ENCODE measurements at regions not wholly inside any gene's neighbourhood (a gene's known extent, or its start where the extent isn't known, plus 50 kb on each side); places are given as distances from the start of the nearest gene placed in this dataset.

- DNase-seq (no peak), ATAC-seq (no peak)
- TF ChIP-seq CTCF (IDR thresholded peaks at IDR 0.05), result no peak
- Histone ChIP-seq H3K27me3 (no peaks in the 10 kb centered on the region), H3K27ac (no peak overlapping the region), H3K36me3 (no peaks in the 10 kb centered on the region), H3K4me3 (no peak overlapping the region), H3K4me1 (no peaks in the 10 kb centered on the region), H3K9me3 (no peaks in the 10 kb centered on the region)
- intact Hi-C loops (cut with DNase I), result no loop called here
Measured at GRCh38 chr4:55745014-55745413, 74.6 kb upstream of the EXOC1L start.

GRCh38 chr4:55747793-55748192 is 71.8 kb upstream of the EXOC1L start:
- Histone ChIP-seq H3K4me3 (no peak overlapping the region), H3K27ac (no peak overlapping the region), H3K27me3 (no peaks in the 10 kb centered on the region), H3K36me3 (no peaks in the 10 kb centered on the region), H3K4me1 (no peaks in the 10 kb centered on the region), H3K9me3 (no peaks in the 10 kb centered on the region)
- no peak for TF ChIP-seq CTCF (IDR thresholded peaks at IDR 0.05)
- ATAC-seq (no peak), DNase-seq (no peak)
- intact Hi-C loops (cut with DNase I), result no loop called here

GRCh38 chr4:55749666-55750065 is 69.9 kb upstream of the EXOC1L start:
- ATAC-seq (no peak), DNase-seq (no peak)
- H3K4me3 ChIP-seq, result no peak overlapping the region
- H3K4me1 ChIP-seq, result no peaks in the 10 kb centered on the region
- intact Hi-C loops (cut with DNase I), result no loop called here
- H3K27ac ChIP-seq, result no peak overlapping the region
- TF ChIP-seq CTCF (IDR thresholded peaks at IDR 0.05), result no peak
- H3K9me3 ChIP-seq, result no peaks in the 10 kb centered on the region
- no peaks in the 10 kb centered on the region for H3K36me3 ChIP-seq
- H3K27me3 ChIP-seq, result no peaks in the 10 kb centered on the region

- no peaks in the 10 kb centered on the region for H3K27me3 ChIP-seq
- ATAC-seq, result no peak
- intact Hi-C loops (cut with DNase I), result no loop called here
Measured at GRCh38 chr4:55752810-55753209, 66.8 kb upstream of the EXOC1L start.

GRCh38 chr4:55753856-55754255 is 65.7 kb upstream of the EXOC1L start:
- H3K9me3 ChIP-seq, result no peaks in the 10 kb centered on the region
- intact Hi-C loops (cut with DNase I), result no loop called here
- no peaks in the 10 kb centered on the region for H3K27me3 ChIP-seq
- no peaks in the 10 kb centered on the region for H3K4me1 ChIP-seq
- no peak overlapping the region for H3K27ac ChIP-seq
- no peak overlapping the region for H3K4me3 ChIP-seq
- no peak for TF ChIP-seq CTCF (IDR thresholded peaks at IDR 0.05)
- DNase-seq, result no peak
- no peaks in the 10 kb centered on the region for H3K36me3 ChIP-seq
- ATAC-seq, result no peak

More at GRCh38 chr4:55752810-55753209, 66.8 kb upstream of the EXOC1L start:
- DNase-seq, result no peak
- no peak overlapping the region for H3K4me3 ChIP-seq
- H3K9me3 ChIP-seq, result no peaks in the 10 kb centered on the region
- no peak for TF ChIP-seq CTCF (IDR thresholded peaks at IDR 0.05)
- H3K27ac ChIP-seq, result no peak overlapping the region
- H3K4me1 ChIP-seq, result no peaks in the 10 kb centered on the region
- no peaks in the 10 kb centered on the region for H3K36me3 ChIP-seq

- DNase-seq, result no peak
- H3K4me3 ChIP-seq, result no peak overlapping the region
Measured at GRCh38 chr4:55754754-55755350, 64.7 kb upstream of the EXOC1L start.

More at GRCh38 chr4:55754754-55755350, 64.7 kb upstream of the EXOC1L start:
- TF ChIP-seq CTCF (IDR thresholded peaks at IDR 0.05), result no peak
- H3K27ac ChIP-seq, result no peak overlapping the region
- intact Hi-C loops (cut with DNase I), result no loop called here
- ATAC-seq, result no peak
- H3K36me3 ChIP-seq, result no peaks in the 10 kb centered on the region
- H3K9me3 ChIP-seq, result no peaks in the 10 kb centered on the region
- no peaks in the 10 kb centered on the region for H3K4me1 ChIP-seq
- no peaks in the 10 kb centered on the region for H3K27me3 ChIP-seq
